ENCODE measurements at regions not wholly inside any gene's neighbourhood (a gene's known extent, or its start where the extent isn't known, plus 50 kb on each side); places are given as distances from the start of the nearest gene placed in this dataset.
"Not testable (repeated sequence)": the region's sequence is repeated elsewhere in the genome, so short reads cannot be mapped to it uniquely, and the experiment has no call there.

DNA sequence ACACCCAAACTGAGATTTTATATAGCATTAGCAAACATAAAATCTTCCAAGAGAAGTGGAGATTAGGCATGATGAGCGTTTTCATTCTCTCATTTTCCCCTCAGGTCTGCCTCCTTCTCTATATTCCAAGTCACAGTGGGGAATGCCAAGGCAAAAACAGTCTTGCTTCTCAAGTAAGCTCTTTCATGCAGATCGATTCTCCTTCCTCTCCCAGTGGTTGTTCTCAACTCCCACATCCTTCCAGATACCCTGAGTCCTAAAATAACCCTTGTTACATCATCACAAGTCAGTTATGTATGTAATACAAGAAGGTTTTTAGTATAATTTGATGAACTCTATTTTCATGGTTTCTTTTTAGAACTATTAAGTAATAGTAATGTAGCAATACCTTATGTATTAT is 150.6 kb downstream of the TXNL1 start:
- no peaks in the 10 kb centered on the region for H3K4me1 ChIP-seq
- H3K27ac ChIP-seq = no peak overlapping the region
- ATAC-seq (no peak), DNase-seq (no peak)
- H3K36me3 ChIP-seq = no peaks in the 10 kb centered on the region
- intact Hi-C loops (cut with DNase I) = no loop called here
- H3K9me3 ChIP-seq = no peaks in the 10 kb centered on the region
- H3K27me3 ChIP-seq = no peaks in the 10 kb centered on the region
- H3K4me3 ChIP-seq = no peak overlapping the region
- TF ChIP-seq, protein P1, sequence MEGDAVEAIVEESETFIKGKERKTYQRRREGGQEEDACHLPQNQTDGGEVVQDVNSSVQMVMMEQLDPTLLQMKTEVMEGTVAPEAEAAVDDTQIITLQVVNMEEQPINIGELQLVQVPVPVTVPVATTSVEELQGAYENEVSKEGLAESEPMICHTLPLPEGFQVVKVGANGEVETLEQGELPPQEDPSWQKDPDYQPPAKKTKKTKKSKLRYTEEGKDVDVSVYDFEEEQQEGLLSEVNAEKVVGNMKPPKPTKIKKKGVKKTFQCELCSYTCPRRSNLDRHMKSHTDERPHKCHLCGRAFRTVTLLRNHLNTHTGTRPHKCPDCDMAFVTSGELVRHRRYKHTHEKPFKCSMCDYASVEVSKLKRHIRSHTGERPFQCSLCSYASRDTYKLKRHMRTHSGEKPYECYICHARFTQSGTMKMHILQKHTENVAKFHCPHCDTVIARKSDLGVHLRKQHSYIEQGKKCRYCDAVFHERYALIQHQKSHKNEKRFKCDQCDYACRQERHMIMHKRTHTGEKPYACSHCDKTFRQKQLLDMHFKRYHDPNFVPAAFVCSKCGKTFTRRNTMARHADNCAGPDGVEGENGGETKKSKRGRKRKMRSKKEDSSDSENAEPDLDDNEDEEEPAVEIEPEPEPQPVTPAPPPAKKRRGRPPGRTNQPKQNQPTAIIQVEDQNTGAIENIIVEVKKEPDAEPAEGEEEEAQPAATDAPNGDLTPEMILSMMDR (IDR thresholded peaks at IDR 0.05) = no peak

DNA sequence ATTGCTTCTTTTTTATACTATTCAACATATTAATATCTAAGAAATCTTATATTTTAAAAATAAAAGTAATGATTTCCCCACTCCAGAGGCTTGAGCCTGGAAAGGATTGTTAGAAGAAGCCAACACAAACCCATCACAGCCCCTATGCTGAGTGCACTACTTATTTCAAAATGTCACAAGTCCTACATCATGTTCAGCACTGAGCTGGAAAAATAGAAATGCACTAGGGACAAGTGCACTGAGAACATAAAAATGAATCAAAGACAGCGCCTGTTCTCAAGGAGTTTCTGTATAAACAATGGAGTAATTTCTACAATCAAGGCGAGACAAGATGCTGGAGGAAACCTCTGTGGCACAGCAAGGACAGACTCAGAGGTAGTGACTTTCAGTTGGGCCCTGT is 155.0 kb downstream of the TXNL1 start:
- ATAC-seq (no peak), DNase-seq (no peak)
- Histone ChIP-seq H3K36me3 (no peaks in the 10 kb centered on the region), H3K9me3 (no peaks in the 10 kb centered on the region), H3K4me1 (no peaks in the 10 kb centered on the region), H3K4me3 (no peak overlapping the region), H3K27me3 (no peaks in the 10 kb centered on the region), H3K27ac (no peak overlapping the region)
- TF ChIP-seq, protein P1 (IDR thresholded peaks at IDR 0.05) = no peak
- intact Hi-C loops (cut with DNase I) = no loop called here

DNA sequence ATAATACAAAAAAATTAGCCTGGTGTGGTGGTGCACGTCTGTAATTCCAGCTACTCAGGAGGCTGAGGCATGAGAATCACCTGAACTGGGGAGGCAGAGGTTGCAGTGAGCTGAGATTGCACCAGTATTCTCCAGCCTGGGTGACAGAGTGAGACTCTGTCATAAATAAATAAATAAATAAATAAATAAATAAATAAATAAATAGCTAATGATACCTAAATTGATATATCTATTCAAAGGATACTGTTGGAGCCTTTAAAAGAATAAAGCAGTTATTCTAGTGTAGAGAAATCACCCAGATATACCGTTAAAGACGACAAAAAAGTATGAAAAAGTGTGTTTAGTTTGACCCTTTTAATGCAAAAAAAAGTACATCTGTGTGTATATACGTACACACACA is 155.6 kb downstream of the TXNL1 start:
- intact Hi-C loops (cut with DNase I); DNase-seq; H3K9me3 ChIP-seq; H3K27ac ChIP-seq; H3K27me3 ChIP-seq; ATAC-seq; H3K4me3 ChIP-seq; H3K36me3 ChIP-seq; H3K4me1 ChIP-seq: not testable (repeated sequence)

DNA sequence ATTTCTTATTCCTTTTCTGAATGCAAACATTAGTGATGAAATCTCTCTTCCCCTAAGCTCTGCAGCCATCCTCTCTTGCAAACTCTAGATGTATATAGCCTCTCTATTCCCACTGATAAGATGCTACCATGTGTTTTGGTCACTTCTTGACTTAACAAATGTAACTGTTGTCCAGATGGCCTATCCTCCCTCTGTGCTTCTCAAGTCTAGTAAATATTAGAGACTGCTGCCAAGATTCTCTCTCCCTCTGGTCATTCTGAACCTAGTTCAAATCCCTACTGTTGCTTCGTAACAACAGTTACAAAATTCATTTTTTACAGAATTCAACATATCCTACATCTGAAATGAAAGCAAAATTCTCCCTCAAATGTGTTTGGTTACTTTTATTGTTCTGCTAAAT is 156.6 kb downstream of the TXNL1 start:
- DNase-seq = no peak
- Histone ChIP-seq H3K36me3 (no peaks in the 10 kb centered on the region), H3K4me3 (no peak overlapping the region), H3K27ac (no peak overlapping the region), H3K27me3 (no peaks in the 10 kb centered on the region), H3K4me1 (no peaks in the 10 kb centered on the region), H3K9me3 (no peaks in the 10 kb centered on the region)
- TF ChIP-seq, protein P1 (IDR thresholded peaks at IDR 0.05) = no peak
- no peak for ATAC-seq
- intact Hi-C loops (cut with DNase I) = no loop called here

DNA sequence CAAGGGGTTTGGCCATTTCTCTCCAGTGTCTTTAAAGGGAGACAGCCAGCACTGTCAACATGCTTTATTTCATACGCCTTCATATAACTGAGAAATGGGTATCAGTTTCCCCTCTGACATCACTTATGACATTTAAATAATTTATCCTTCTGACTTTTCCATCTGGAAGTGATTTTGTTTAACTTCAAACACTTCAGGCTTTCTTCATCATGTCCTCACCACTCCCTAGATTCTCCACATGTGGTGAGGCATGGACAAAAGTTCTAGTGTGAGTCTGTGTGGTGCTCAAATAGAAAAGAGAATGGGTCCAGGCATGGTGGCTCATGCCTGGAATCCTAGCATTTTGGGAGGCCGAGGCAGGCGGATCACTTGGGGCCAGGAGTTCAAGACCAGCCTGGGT is 158.6 kb downstream of the TXNL1 start:
- no peak for DNase-seq
- H3K9me3 ChIP-seq = peaks cover 0 to 2% of the 10 kb centered on the region in 2 donors

DNA sequence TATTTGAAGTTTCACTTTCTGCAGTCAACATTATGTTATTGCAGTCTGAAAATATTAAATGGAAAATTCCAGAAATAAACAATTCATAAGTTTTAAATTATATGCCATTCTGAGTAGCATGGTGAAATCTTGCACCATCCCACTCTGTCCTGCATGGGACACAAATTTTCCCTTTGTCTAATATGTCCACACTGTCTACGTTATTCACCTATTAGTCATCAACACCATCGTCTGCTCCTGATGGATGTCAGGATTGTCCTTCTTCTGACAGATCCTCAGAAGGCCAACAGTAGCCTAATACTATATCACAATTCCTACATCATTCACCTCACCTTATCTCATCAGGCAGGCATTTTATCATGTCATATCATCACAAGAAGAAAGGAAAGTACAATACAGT is 163.1 kb downstream of the TXNL1 start:
- intact Hi-C loops (cut with DNase I) = no loop called here
- no peaks in the 10 kb centered on the region for H3K36me3 ChIP-seq
- TF ChIP-seq, protein P1 (IDR thresholded peaks at IDR 0.05) = no peak
- no peak overlapping the region for H3K4me3 ChIP-seq
- DNase-seq (no peak), ATAC-seq (no peak)
- no peaks in the 10 kb centered on the region for H3K27me3 ChIP-seq
- no peak overlapping the region for H3K27ac ChIP-seq
- H3K4me1 ChIP-seq = no peaks in the 10 kb centered on the region
- peaks cover 0 to 2% of the 10 kb centered on the region in 2 donors for H3K9me3 ChIP-seq

More for the DNA sequence above, 158.6 kb downstream of the TXNL1 start:
- H3K4me1 ChIP-seq = no peaks in the 10 kb centered on the region
- H3K4me3 ChIP-seq = no peak overlapping the region
- H3K27ac ChIP-seq = no peak overlapping the region
- intact Hi-C loops (cut with DNase I) = no loop called here
- ATAC-seq = no peak
- TF ChIP-seq, protein P1 (IDR thresholded peaks at IDR 0.05) = no peak
- no peaks in the 10 kb centered on the region for H3K27me3 ChIP-seq
- no peaks in the 10 kb centered on the region for H3K36me3 ChIP-seq
